B cell (primary cell): ENCODE measurements at regions not wholly inside any gene's neighbourhood (a gene's known extent, or its start where the extent isn't known, plus 50 kb on each side); places are given as distances from the start of the nearest gene placed in this dataset.

Experiments used
- ATAC-seq: fragments of 200-7000 bp; cut with Tn5 transposase; one replicate; pipeline ENCODE4 v1.10.0; 2021; ENCODE audit warnings: low read depth, mild to moderate bottlenecking, moderate number of reproducible peaks, moderate library complexity
- CTCF ChIA-PET: fragments of 350-600 bp; sonication (Branson Sonifier 250); formaldehyde crosslinking; loops from one replicate; lab custom pipeline; 2021; ENCODE audit warnings: antibody characterized with exemption, inconsistent platforms; lab: Charles Lee
- POLR2A ChIA-PET: fragments of 350-600 bp; sonication (Branson Sonifier 250); formaldehyde crosslinking; loops from one replicate; lab custom pipeline; 2021; ENCODE audit warnings: antibody characterized with exemption; lab: Charles Lee
- DNase-seq: peaks from one replicate; pipeline ENCODE4 v3.0.0; 2013
- H2AFZ ChIP-seq: 2 replicates; pipeline ENCODE4 v1.6.1; 2012; ENCODE audit warnings: mild to moderate bottlenecking, low read depth, low read length; ENCODE audit not compliant: insufficient read depth, poor library complexity, severe bottlenecking
- H3K27ac ChIP-seq, 2 donors: 1 replicate in 1 of 2; 2 replicates in 1 of 2; pipeline ENCODE4 v1.5.1; 2012 to 2013; ENCODE audit warnings: low read length in 2 of 2, mild to moderate bottlenecking in 2 of 2, moderate library complexity in 1 of 2
- H3K27me3 ChIP-seq, 4 experiments: fragments of 200-600 bp in 1 of 4; sonication (generic) in 1 of 4; replicated peaks in 1 of 4; 1 replicate in 2 of 4; 2 replicates in 2 of 4; pipeline versions ENCODE4 v1.6.1 to v1.7.0; 2013 to 2016; ENCODE audit warnings: low read length in 3 of 4, mild to moderate bottlenecking in 2 of 4, mixed read lengths in 1 of 4, moderate library complexity in 1 of 4; ENCODE audit not compliant: insufficient read depth in 4 of 4, control insufficient read depth in 3 of 4; ENCODE audit errors: control extremely low read depth in 1 of 4
- H3K36me3 ChIP-seq, 2 experiments: replicated peaks in 1 of 2; 1 replicate in 1 of 2; 2 replicates in 1 of 2; pipeline versions ENCODE4 v1.6.1 to v1.7.1; 2013; ENCODE audit warnings: low read length in 1 of 2; ENCODE audit not compliant: insufficient read depth in 2 of 2, control insufficient read depth in 1 of 2; ENCODE audit errors: control extremely low read depth in 1 of 2, extremely low read depth in 1 of 2
- H3K4me1 ChIP-seq, 2 donors: fragments of 200-600 bp in 1 of 2; sonication (generic) in 1 of 2; 1 replicate in 1 of 2; 2 replicates in 1 of 2; pipeline versions ENCODE4 v1.5.1 to v1.6.1; 2013 to 2017; ENCODE audit warnings: low read length in 2 of 2; ENCODE audit not compliant: control insufficient read depth in 2 of 2, insufficient read depth in 2 of 2
- H3K4me2 ChIP-seq: replicated peaks from 2 replicates; pipeline ENCODE3; 2012; ENCODE audit warnings: mild to moderate bottlenecking, low read depth, low read length; ENCODE audit not compliant: poor library complexity, severe bottlenecking
- H3K4me3 ChIP-seq, 5 experiments: fragments of 200-600 bp in 1 of 5; sonication (generic) in 1 of 5; 1 replicate in 3 of 5; 2 replicates in 2 of 5; pipeline versions ENCODE4 v1.5.1 to v1.7.0; 2011 to 2016; ENCODE audit warnings: low read length in 4 of 5, mild to moderate bottlenecking in 4 of 5, low read depth in 2 of 5, control low read depth in 1 of 5, moderate library complexity in 1 of 5; ENCODE audit not compliant: insufficient read depth in 1 of 5; ENCODE audit errors: control extremely low read depth in 1 of 5, extremely low read depth in 1 of 5
- H3K79me2 ChIP-seq: fragments of 200-600 bp; sonication (generic); one replicate; pipeline ENCODE4 v1.6.0; 2016; ENCODE audit warnings: low read length; ENCODE audit not compliant: control insufficient read depth, insufficient read depth
- H3K9ac ChIP-seq: fragments of 200-600 bp; sonication (generic); 2 replicates; pipeline ENCODE4 v1.6.1; 2017; ENCODE audit warnings: mild to moderate bottlenecking, low read length, moderate library complexity
- H3K9me3 ChIP-seq, 3 donors: one replicate each; pipeline versions ENCODE4 v1.6.1 to v1.7.1; 2013; ENCODE audit warnings: low read length in 2 of 3; ENCODE audit not compliant: control insufficient read depth in 2 of 3, insufficient read depth in 1 of 3; ENCODE audit errors: control extremely low read depth in 1 of 3
- H4K20me1 ChIP-seq: 2 replicates; pipeline ENCODE4 v1.6.0; 2012; ENCODE audit warnings: mild to moderate bottlenecking, low read length; ENCODE audit not compliant: insufficient read depth, control insufficient read depth, poor library complexity, severe bottlenecking
- H3K27ac Mint-ChIP-seq: one replicate; pipeline ENCODE4 v1.8.0; 2021; ENCODE audit warnings: mixed read lengths
- H3K27me3 Mint-ChIP-seq: one replicate; pipeline ENCODE4 v1.8.0; 2021; ENCODE audit warnings: mixed read lengths
- H3K4me1 Mint-ChIP-seq: one replicate; pipeline ENCODE4 v1.8.0; 2021; ENCODE audit warnings: mixed read lengths
- H3K4me3 Mint-ChIP-seq: one replicate; pipeline ENCODE4 v1.8.0; 2021; ENCODE audit warnings: mixed read lengths
- H3K9me3 Mint-ChIP-seq: one replicate; pipeline ENCODE4 v1.8.0; 2022; ENCODE audit warnings: mixed read lengths; ENCODE audit not compliant: insufficient read depth
- EZH2 ChIP-seq: IDR thresholded peaks from 2 replicates; pipeline ENCODE4 v1.6.1; 2012; ENCODE audit warnings: borderline replicate concordance, low read depth, mild to moderate bottlenecking, moderate library complexity, low read length; ENCODE audit not compliant: insufficient read depth, poor library complexity, severe bottlenecking
- WGBS: methylation state at CpG from one replicate; pipeline ENCODE4 v1.1.5; 2013; ENCODE audit warnings: missing lambda C conversion rate; ENCODE audit not compliant: insufficient coverage; 5-methylcytosine and 5-hydroxymethylcytosine counted together
- intact Hi-C: fragments of 100-400 bp; cut with micrococcal nuclease; formaldehyde crosslinking; loops from one replicate; pipeline ENCODE4 v1.10.0; 2022
- TF ChIP-seq, protein P1 (sequence below): fragments of 200-600 bp; IDR thresholded peaks from one replicate; pipeline ENCODE4 v1.8.0; 2022; ENCODE audit warnings: antibody characterized with exemption, mild to moderate bottlenecking

DNA sequence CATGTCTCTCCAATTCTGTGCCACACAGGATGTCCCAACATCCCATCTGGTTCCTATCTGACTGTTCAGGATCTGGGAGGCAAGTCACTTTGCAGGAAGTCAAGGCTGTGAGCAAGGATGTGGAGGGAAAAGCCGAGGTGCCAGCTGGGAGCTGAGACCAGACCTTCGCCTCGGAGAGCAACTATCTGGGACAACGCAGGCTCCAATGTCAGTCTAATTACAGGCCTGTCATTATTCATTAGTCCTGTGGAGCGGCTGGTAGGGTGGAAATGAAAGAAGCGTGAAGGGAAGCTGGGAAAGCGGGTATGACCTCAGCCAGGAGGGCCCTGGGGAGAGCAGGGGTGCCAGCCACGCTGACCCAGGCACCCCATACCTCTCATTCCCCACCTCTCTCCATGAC lies 147.3 kb downstream of the UNC5CL start:
- H3K27ac Mint-ChIP-seq = no peak overlapping the region
- TF ChIP-seq, protein P1, sequence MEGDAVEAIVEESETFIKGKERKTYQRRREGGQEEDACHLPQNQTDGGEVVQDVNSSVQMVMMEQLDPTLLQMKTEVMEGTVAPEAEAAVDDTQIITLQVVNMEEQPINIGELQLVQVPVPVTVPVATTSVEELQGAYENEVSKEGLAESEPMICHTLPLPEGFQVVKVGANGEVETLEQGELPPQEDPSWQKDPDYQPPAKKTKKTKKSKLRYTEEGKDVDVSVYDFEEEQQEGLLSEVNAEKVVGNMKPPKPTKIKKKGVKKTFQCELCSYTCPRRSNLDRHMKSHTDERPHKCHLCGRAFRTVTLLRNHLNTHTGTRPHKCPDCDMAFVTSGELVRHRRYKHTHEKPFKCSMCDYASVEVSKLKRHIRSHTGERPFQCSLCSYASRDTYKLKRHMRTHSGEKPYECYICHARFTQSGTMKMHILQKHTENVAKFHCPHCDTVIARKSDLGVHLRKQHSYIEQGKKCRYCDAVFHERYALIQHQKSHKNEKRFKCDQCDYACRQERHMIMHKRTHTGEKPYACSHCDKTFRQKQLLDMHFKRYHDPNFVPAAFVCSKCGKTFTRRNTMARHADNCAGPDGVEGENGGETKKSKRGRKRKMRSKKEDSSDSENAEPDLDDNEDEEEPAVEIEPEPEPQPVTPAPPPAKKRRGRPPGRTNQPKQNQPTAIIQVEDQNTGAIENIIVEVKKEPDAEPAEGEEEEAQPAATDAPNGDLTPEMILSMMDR = no peak
- no peak for TF ChIP-seq EZH2
- ChIA-PET POLR2A (no interaction called here), CTCF (no interaction called here)
- Histone ChIP-seq H3K9me3 (no peaks in the 10 kb centered on the region), H3K4me1 (no peaks in the 10 kb centered on the region), H3K4me3 (no peak overlapping the region), H3K36me3 (no peaks in the 10 kb centered on the region), H3K9ac (no peak overlapping the region), H3K27me3 (peaks cover 0 to 3% (median 1%) of the 10 kb centered on the region in 4 experiments), H3K27ac (no peak overlapping the region), H2AFZ (no peak overlapping the region), H3K4me2 (no peak overlapping the region), H3K79me2 (no peaks in the 10 kb centered on the region), H4K20me1 (no peaks in the 10 kb centered on the region)
- ATAC-seq (no peak), DNase-seq (no peak)
- 94% methylated on average over 4 of the region's 8 CpGs for WGBS
- H3K27me3 Mint-ChIP-seq = peaks cover 34% of the 10 kb centered on the region
- no peak overlapping the region for H3K4me3 Mint-ChIP-seq
- H3K9me3 Mint-ChIP-seq = no peaks in the 10 kb centered on the region
- intact Hi-C loops = no loop called here
- H3K4me1 Mint-ChIP-seq = no peaks in the 10 kb centered on the region

DNA sequence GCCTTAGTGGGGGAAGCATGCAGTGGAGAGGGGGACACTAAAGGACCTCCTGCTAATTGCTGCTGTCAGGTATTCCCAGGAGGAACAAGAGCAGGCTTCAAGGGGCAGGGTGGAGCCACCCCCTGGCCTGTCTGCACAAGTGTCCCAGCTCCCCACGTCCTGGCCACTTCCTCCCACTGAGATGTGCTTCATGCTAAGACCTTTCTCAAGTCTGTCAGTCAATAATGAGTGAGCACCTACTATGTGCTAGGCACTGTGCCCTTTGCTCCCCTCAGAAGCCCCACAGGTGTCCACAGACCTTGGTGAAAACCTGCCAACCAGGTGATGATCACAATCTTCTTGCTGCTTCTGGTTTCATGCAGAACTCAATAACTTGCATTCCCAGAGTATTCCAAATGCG lies 147.9 kb downstream of the UNC5CL start:
- TF ChIP-seq, protein P1 = no peak
- no peak overlapping the region for H3K27ac Mint-ChIP-seq
- ATAC-seq (no peak), DNase-seq (no peak)
- peaks cover 36% of the 10 kb centered on the region for H3K27me3 Mint-ChIP-seq
- Histone ChIP-seq H3K4me2 (no peak overlapping the region), H4K20me1 (no peaks in the 10 kb centered on the region), H3K36me3 (no peaks in the 10 kb centered on the region), H3K27ac (no peak overlapping the region), H3K4me1 (no peaks in the 10 kb centered on the region), H3K4me3 (no peak overlapping the region), H3K27me3 (peaks cover 0 to 3% (median 1%) of the 10 kb centered on the region in 4 experiments), H3K9me3 (no peaks in the 10 kb centered on the region), H2AFZ (no peak overlapping the region), H3K9ac (no peak overlapping the region), H3K79me2 (no peaks in the 10 kb centered on the region)
- ChIA-PET CTCF (no interaction called here), POLR2A (no interaction called here)
- H3K9me3 Mint-ChIP-seq = no peaks in the 10 kb centered on the region
- intact Hi-C loops = no loop called here
- 72% methylated on average over 2 of the region's 2 CpGs for WGBS
- no peaks in the 10 kb centered on the region for H3K4me1 Mint-ChIP-seq
- H3K4me3 Mint-ChIP-seq = no peak overlapping the region
